ENCODE measurements at regions not wholly inside any gene's neighbourhood (a gene's known extent, or its start where the extent isn't known, plus 50 kb on each side); places are given as distances from the start of the nearest gene placed in this dataset.

DNA sequence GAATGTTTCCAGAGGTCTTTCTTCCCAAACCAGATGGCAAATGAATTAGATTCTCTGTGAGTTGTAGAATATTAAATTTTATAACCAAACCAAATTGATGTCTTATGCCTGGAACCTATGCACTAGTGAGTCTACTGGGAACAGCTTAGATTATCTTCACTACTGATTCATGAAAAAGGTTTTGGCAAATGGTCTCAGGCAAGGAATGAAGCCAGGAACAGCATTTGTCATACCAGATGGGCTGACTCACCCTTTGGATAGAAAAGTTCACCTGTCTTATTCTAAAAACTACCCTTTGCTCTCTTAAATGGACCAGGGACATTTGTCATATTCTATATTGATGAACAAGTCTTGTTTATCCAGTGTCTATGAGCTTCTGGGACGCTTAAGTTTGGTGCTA, 135.4 kb upstream of the ECI2 start:
- TF ChIP-seq, protein P1, sequence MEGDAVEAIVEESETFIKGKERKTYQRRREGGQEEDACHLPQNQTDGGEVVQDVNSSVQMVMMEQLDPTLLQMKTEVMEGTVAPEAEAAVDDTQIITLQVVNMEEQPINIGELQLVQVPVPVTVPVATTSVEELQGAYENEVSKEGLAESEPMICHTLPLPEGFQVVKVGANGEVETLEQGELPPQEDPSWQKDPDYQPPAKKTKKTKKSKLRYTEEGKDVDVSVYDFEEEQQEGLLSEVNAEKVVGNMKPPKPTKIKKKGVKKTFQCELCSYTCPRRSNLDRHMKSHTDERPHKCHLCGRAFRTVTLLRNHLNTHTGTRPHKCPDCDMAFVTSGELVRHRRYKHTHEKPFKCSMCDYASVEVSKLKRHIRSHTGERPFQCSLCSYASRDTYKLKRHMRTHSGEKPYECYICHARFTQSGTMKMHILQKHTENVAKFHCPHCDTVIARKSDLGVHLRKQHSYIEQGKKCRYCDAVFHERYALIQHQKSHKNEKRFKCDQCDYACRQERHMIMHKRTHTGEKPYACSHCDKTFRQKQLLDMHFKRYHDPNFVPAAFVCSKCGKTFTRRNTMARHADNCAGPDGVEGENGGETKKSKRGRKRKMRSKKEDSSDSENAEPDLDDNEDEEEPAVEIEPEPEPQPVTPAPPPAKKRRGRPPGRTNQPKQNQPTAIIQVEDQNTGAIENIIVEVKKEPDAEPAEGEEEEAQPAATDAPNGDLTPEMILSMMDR (IDR thresholded peaks at IDR 0.05) = no peak
- no peak for TF ChIP-seq POLR2A (IDR thresholded peaks at IDR 0.05)

Data from adrenal gland (tissue), 5 donors.